IPS-NIHi7 (cell line): ENCODE measurements at regions not wholly inside any gene's neighbourhood (a gene's known extent, or its start where the extent isn't known, plus 50 kb on each side); places are given as distances from the start of the nearest gene placed in this dataset.
A peak's percentile ranks its signal among the peaks of the same experiment; 100 is the strongest.

Source experiments
- DNase-seq: peaks from one replicate; pipeline ENCODE4 v3.0.0; 2012; ENCODE audit warnings: mixed read lengths; ENCODE audit errors: extremely low spot score

GRCh38 chr7:73963252-73963822, 64.6 kb upstream of the ELN start:
- no peak for DNase-seq

DNA sequence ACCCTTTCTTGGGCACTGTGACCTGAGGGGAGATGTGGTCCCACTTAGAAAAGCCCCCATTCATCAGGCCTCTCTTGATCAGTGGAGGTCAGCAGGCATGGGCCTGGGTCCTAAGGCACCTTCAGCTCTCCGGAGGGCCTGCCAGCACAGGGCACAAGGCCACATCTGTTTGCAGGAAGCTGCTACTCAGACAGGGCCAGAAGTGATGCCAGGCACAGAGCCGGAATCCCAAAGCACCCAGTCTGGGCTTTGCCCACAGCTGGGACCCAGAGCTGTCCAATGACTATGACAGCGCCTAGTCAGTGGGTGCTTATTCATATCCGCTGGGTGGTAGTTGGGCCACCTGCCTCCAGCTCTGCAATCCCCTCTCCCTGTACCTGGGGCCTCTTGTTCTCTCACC, 63.2 kb upstream of the ELN start:
- DNase-seq: no peak

DNA sequence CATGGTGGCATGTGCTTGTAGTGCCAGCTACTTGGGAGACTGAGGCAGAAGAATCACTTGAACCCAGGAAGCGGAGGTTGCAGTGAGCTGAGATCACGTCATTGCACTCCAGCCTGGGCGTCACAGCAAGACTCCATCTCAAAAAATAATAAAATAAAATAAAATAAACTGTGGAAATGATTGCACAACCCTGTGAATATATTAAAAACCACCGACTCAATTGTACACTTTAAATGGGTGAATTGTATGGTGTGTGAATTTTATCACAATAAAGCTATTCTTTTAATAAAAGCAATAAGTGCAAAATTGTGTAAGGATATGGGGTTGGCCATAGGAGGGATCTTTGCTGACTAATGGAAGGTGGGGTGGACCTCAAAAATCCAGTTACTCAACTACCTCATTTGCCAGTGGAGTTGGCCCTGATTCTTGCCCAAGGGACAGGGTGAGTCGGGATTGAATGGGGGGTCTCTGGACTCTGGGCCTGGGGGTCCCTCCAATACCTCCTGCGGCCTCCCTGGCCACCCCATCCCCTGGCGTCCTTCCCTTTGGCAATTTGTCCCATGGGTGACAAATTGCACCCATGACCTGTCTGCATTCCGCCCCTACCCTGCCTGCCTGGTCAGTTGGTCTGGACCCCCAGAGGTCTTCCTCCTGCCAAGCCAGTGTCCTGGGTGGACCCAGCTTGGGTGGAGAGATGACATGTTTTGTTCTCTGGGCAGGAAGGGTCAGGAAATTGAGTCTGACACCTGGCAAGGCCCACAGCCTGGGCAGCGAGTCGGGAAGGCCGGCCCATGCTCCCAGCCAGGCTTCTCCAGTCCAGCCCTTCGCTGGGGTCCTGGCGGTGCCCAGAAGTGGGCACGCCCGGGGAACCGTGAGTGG, 61.7 kb upstream of the ELN start:
- DNase-seq: no peak

GRCh38 chr7:73966941-73967831, 60.8 kb upstream of the ELN start:
- DNase-seq: no peak

- no peak for DNase-seq
Measured at GRCh38 chr7:73967832-73968290, 60.1 kb upstream of the ELN start.

GRCh38 chr7:73968487-73968886, 59.5 kb upstream of the ELN start:
- DNase-seq: no peak

GRCh38 chr7:73969991-73970390, 58.0 kb upstream of the ELN start:
- no peak for DNase-seq

DNA sequence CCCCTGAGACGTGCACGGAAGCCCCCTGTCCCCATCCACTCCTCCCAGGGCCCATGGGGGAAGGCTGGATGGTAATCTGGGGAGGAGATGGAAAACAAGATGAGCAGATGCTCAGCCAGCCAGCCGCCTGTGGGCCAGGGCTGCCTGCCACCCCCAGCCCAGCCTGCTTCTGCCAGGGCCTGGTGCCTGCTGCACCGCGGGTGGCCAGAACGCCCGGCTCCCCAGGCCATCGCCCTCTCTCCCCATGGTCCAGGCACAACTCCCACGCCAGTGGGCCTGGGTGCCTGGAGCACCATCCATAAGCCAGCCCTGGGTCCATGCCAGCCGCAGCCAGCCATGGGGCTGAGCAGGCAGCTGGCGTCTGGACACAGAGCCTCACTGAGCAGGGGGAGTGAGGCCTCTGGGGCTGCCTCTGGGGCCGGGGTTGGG, 57.2 kb upstream of the ELN start:
- no peak for DNase-seq

- DNase-seq: no peak
Measured at GRCh38 chr7:73971322-73971703, 56.7 kb upstream of the ELN start.

GRCh38 chr7:73971704-73972341, 56.1 kb upstream of the ELN start:
- peak; percentile 89 for DNase-seq

DNA sequence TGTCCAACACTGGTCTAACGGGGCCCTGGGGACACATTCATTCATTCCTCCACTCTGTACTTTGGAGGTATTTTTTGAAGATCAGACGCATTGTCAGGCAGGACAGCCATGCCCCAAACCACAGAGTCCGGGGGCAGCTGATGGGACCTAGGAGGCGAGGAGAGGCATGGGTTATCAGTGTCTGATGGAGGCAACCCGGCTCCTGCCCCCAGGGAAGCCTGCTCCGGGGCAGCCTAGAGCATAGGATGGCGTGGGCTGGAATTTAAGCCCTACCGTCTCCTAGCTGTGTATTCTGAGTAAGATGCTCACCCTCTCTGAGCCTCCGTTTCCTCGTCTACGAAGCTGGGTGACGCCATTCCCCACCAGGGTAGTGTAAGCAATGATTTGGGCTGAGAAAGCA, 55.4 kb upstream of the ELN start:
- DNase-seq: no peak

DNA sequence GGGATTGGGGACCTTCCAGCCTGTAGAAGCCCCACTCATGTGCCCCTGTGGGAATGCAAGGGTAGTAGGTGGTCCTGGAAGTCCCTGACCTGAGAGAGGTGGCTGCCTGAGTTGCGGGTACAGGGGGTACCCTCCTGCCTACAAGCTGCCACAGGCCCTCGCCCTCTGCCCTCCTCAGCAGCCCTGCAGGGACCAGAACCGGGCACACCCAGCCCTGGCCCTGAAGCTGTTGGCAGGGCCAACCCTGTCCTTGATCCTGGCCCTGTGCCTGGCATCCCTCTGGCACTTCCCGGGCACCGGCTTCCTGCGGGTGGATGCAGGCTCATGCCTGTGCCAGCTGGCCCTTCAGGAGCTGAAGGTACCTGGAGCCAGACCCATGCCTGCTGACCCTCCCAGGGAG, 54.9 kb upstream of the ELN start:
- DNase-seq: no peak

DNA sequence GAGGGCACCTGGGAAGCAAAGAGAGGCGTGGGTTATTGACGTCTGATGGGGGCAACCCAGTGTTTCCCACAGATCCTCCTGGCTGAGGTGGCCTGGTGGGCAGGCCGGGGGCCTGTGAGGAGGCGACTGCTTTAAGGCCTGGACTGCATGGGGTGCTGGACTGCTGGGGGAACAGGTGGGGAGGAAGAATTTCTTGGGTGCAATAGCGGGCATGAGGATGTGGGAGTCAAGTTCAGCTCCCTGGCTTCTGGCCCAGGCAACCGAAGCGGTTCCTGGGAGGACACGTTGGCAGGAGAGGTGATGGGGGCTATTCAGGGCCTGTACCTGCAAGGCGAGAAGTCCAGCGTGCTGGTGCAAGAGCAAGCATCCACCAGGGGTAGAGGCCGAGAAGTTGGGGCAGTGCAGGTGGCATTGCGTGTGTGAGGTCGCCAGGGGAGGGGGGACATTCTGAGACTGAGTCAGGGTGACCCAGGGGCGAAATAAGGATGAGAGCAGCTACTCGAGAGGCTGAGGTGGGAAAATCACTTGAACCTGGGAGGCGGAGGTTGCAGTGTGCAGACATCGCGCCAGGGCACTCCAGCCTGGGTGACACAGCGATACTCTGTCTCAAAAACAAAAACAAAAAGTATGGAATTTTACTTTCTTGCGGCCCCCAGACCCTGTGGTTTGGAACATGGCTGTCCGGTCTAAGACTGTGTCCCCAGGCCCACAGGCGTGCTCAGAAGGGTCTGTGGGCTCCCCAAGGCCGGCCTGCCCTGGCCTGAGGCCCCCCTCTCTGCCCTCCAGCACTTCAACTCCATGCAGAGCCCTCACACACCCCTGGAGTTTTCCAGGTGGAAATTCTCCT, 53.6 kb upstream of the ELN start:
- DNase-seq: no peak

GRCh38 chr7:73974948-73975926, 52.7 kb upstream of the ELN start:
- DNase-seq: no peak

- DNase-seq: peak; percentile 13
Measured at GRCh38 chr7:73976761-73977618, 51.0 kb upstream of the ELN start.

GRCh38 chr7:73977619-73978618, 50.1 kb upstream of the ELN start:
- DNase-seq: no peak
